ENCODE measurements at regions not wholly inside any gene's neighbourhood (a gene's known extent, or its start where the extent isn't known, plus 50 kb on each side); places are given as distances from the start of the nearest gene placed in this dataset.
A peak's percentile ranks its signal among the peaks of the same experiment; 100 is the strongest.

DNA sequence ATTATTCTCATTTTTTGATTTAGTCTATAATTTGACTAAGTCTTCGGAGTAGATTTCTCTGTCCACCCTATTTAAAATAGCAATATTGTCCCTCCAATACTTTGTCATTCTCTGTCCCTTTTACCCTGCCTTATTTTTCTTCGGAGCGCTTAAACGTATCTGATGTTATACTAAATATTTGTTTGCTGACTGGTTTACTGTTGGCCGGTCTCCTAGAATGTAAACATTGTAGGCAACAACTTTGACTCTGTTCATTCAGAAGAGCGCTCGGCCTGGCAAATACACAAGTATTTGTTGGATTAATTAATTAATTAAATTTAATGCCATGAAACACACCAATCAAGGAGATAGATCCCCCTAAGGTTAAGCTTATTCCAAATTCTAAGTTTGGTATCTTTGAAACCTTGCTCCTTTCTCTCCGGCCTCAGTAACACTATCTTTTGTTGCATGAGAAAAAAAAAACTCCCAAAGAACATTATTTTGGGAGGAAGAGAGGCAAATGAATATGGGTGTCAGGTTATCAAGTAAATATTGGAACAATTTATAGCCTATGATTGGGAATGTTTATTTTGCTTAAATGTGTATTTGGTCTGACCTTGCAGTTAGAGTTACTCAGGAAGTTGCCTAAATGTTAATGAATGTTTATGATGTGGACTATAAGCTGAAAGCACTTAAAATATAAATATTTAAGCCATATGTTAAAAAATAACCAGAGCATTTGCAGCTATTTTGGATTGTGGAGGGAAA, 231.1 kb downstream of the SOX4 start:
- peak; percentile 29 for DNase-seq

DNA sequence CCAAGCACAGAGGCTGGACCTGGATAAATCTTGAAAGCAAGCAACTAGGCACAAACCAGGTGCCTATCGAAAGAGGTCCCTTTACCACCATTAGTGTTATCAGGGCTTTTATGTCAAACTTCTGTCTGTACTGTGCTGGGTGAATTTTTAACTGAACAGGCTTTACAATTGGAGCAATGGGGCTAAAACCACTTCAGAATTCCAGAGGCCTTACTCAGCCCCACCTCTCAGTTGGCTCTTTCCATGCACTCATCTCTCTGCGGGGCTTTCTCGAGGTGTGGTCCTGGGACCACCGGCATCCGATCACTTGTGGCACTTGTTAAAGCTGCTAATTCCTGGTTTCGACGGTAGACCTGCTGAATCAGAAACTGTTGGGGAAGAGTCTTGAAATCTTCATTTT, 232.5 kb downstream of the SOX4 start:
- DNase-seq = no peak

DNA sequence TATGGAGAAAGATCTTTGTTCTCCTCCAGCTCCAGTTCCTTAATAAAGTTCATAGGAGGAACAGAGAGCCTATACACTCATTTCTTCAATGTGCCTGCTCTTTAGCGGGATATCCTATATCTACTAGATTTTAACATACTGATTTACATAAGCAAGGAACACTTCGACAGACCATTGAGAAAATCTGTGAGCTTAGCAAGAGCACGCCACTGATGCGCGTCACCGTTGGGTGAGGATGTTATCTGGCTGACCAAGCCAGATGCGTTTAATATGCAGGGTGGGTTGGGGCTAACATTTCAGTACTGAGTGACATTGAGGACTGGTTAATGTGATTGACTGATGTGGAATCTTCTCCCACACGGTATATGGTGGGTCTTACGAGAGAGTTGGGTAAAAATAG, 233.4 kb downstream of the SOX4 start:
- no peak for DNase-seq

DNA sequence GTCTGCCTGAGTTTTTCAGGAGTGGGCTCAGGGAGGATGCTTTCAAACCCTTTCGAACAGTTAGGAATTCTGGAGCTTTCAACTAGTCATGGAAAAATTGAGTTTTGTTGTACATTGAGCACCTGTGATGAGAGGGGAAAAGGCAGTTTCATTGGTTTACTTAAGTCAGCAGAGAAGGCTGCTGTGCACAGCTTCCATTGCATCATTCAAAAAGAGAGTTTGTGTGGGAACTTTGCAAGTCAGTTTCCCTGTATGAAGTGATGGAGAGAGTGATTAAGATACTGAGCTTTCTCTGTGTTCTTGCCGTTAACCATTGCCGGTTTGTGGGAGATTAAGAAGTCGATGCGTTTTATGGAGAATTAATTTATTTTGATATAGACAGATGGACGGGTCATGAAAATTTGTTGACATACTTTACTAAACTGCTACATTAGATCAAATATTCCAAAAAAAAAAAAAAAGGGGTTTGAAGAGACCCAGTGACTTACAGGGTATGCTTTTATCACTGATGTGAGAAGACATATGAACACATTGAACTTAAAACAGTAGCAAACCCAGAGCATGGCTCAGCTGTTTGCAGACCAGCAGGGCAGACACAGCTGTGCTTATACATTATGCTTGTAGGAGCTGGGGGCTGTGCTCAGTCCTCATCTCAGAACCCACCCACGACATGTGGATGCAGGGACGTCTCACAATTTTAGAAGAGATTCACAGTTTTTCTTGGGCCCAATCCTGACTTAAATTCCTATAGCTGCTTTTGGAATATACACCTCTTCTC, 234.1 kb downstream of the SOX4 start:
- no peak for DNase-seq

DNA sequence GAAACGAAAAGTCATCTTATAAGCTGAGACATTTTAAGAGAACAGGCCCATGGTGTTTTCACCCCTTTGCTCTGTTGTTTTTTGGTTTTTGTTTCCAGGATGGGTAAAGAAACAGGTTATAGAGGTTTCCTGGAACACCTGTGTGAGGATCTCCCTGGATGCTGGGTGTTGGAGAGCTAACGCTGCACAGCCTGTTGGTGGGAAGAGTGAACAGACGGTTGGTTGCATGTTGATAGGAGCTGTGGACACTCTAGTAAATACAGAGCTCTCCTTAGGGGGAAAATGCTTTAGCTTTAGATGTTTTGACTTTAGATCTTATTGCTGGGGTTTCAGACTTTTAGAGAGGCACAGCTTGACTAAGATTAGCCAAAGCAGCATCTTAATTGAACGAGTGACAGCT, 235.2 kb downstream of the SOX4 start:
- DNase-seq = no peak

DNA sequence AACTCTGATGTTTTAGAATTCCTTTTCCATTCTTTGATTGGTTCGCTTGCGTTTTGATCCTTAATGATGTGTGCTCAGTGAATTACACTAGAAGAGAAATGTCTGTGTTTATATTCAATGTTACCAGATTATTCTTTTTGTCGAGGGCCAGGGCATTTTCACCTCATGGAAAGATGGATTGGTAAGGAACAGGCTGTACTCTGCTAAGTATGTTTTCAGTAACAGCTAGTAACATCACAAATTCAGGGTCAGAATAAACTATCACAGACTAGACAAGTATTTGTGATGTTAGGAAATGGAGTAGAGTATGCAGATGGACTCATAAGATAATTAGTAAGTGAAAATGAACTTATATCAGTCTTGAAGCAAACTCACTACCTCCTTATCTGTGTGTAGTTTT, 235.6 kb downstream of the SOX4 start:
- no peak for DNase-seq

DNA sequence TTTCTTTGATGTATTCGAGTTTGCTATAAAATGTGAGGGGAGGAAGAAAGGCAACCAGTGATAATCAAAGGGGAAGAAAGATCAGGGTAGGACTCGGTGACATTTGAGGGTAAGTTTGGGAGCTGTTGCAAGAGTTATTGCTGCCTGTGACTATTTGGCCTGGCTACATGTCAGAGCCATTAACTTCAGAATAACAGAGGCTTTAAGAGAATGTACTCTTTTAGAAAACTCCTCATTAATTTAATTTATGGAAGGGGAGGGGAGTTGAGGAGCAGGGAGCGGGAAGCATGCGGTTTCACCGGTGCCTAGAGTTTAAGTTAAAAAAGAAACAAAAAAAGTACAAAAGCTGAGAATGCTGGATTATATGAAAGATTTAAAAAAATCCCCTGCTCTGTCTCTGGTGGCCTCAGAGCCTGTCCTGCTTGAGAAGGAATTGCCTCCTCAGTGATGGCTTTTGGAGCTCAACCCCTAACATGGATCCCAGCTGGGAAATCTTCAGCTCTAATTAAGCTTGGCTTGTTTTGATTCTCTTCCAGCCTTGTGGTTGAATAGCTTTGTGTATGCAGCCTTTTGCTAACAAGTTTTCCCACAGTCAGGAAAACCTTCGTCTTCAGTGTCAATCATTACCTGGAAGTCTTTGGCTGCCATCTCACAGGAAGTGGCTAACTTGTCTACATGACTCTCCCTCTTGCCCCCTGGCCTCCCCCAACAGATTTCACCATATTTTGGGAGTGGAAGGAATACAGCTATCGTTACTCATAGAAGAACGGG, 238.2 kb downstream of the SOX4 start:
- DNase-seq = no peak

DNA sequence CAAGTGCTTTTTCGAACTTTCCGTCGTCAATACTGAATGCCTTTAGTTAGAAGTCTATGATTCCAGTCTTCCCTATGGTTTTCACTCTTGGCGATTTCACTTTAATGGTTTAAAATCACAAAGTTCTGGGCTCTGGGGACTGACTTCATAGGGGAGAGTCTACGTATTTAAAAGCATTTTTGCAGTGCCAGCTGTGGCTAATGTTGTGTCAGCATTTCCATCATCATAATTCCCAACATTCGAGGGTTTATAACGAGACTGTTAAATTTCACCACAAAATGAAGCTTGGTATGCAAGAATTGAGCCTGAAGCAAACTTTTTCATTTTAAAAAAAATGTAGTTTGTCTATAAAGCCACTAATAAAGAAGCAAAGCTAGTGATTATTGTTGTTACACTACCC, 242.7 kb downstream of the SOX4 start:
- DNase-seq = no peak

DNA sequence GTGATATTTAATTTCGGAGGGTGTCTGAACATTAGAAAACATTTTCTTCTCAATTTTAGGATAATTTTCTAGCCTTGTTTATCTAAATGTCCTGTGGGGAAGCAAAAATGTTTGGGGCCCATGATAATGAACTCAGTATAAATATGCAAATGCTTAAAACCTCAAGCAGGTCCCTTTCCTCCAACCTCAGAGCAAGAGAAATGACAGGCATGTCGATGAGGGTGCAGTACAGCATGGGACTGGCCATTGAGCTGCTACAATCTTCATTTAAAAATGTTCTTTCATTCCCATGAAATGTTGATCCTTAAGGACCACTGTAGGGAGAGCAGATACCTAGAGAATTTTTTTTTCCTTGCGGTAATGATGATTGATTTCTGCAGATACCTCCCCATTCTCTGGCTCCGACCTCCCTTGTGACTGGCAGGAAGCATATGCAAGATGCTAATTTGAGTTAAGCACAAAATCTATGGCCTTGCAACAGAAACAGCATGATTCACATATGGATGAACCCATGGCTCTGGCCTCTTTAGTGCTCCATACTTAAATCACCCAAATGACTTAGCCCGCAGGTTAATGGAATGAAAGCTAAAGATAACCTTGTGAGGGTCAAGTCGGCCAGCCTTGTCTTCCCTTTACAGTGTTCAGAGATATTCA, 243.3 kb downstream of the SOX4 start:
- no peak for DNase-seq

DNA sequence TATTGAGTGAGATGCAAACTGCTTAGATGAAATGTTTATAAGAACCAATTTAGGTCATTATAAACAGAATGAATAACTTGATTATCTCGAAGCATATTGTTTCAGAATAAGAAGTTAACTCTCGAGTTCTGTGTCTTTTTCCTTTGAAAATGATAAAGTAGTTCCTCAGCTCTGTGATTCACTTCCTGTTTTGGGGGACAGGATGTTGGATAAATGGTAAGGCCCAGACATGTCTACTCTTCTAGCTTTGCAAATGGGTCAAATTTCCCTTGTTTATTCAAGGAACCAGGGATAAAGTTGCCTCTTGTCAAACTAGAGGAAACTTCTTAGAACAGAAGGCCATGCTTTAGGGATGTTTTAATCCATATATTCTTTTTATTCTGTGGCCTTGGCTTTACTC, 246.9 kb downstream of the SOX4 start:
- no peak for DNase-seq

DNA sequence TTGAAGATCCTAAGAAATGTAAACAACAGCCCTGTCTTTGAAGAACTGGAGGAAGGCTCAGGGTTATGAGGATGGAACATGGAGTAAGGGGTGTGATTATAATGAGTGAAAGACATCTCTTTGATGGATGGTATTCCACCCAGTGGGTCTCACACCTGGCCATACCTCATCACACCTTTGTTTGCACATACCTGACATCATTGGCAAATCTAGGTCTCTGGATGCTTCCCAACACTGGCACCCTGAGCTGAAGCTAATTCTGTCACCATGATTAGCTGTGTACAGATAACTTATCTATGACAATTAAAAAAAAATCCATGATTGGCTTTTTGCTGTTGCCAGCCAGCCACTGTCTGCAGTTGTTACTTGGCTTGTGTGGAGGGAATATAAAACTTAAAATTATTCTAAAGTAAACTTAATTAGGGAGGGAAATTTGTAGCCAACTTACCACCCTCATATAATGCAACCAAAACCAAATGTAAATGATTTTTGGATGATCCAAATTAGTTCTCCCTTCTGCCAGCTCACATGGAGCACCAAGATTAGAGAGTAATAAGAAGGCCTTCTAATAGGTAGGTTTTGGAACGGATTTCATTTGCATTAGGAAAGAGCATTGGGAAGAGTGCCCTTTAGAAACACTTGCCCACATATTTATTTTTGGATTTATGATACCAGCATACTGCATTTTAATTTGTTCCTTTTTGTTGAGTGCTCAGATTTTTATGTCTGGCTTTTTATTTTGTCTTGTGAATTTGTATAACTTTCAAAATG, 249.5 kb downstream of the SOX4 start:
- DNase-seq = no peak

DNA sequence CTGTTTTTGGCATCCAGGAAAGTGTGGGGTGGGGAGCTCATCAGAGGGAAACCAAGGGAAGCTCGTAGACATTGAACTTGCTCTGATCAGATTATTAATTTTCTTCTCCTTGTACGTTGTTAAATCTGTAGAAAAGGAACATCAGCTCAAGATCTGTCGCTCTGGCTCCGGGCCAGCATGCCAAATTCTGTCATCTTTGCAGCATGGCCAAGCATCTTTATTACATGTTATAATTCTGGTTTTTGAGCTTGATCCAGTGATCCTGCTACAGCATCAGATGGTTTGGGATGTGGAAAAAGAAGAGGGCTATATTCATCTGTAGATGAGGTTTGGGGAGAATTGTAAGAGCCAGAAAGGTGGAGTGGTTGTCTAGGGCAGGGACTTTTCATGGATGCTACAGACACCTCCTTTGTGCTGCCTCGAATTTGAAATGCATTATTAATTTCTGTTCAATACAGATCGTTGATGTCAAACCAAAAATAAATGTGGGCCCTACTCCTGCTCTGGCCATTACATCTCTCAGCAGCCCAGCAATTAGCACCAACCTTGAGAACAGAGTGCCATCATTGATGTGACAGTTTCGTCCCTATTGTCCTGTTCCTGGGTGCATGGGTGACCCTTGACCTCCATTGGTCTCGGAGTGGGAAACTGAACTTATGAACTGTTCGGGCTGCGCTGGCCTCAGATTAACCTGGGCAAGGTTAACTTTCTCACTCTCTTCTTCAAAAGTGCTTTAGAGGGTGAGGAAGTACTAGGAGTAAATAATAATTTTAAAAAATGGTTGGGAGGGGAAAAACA, 250.8 kb downstream of the SOX4 start:
- no peak for DNase-seq

DNA sequence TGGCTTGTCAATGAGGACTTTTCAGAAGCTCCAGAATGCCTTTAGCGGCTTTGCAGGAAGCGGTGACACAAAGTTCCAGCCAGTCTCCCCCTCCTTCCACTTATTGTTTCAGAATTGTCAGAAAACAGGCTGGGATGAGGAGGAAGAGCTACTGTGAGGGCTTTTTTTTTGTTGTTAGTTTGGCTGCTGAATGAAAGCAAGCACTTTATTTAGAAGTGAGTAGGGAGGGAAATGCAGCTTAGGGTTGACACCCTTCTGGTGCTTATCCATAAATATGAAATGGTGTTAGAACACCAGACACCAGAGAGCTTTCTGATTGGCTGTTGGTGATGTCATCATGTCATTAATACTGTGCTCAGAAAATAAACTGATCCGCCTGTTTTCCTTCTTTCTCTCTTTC, 251.5 kb downstream of the SOX4 start:
- DNase-seq = no peak

DNA sequence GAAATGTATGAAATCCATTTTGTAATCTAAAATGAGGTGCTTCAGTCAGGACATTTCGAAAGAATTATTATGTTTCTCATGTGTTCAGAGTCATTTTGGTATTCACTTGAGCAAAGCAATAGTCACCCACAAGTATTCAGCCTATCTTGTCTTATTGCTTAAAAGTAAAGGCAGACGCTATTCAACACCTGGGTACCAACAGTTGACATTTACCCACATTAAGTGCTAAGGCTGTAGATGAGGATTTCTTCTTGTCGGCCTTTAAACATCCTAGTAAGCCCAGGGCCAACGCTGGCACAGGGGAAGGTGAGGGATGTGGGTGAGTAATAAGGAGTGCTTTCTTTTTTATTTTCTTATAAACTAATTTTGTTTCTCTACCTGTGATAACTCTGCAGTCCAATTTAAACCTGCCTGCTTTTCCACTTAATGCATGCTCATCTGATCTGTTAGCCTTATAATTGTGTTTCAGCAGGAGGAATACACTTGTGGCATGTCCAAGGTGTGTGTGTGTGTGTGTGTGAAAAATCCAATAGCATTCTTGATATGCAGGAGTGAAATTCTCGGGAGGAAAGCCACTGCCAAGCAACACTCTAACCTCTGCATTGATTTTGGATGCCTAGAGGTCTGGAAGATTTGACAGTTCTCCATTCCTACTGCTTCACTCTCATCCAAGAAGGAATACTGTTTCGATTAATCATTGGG, 252.0 kb downstream of the SOX4 start:
- no peak for DNase-seq

DNA sequence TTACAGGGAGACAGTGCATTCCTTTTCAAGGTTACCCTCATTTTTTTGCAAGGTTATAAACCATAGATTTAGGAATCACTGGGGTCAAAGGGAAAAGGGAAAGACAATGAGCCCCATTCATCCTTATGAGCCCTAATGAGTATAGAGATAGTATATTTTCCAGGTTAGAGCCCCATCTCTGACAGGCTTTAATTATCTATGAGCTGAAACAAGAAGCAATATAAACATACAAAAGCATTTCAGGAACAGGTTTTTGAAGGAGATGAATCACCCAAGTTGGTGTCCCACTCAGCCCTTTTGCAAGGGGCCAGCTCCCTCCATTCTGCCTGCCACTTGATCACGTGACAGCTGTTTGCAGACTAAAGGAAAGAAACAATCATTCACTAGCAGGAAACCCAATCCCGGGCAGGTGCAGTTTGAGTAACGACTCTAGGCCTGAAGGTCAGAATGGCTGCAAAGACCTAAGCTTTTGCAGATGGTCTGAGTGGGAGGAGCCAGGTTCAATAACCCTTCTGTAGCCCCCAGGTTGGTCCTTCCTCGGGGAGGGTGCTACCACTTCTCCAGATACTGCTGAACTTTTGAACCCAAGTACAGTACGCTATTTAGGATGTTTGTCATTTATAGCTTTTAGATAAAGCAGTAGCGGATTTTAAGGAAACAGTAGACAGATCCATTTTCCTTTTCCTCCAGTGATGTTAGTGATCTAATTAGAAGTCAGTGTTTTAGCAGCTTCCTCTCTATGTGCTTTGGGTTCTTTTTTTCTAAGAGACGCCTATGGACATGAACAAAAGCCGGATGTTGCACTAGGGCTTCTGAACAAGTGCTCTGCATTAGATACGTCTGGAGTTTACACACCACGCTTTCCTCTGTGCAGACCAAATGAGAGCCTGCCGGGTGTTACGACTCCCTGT, 253.2 kb downstream of the SOX4 start:
- DNase-seq = peak; percentile 86

DNA sequence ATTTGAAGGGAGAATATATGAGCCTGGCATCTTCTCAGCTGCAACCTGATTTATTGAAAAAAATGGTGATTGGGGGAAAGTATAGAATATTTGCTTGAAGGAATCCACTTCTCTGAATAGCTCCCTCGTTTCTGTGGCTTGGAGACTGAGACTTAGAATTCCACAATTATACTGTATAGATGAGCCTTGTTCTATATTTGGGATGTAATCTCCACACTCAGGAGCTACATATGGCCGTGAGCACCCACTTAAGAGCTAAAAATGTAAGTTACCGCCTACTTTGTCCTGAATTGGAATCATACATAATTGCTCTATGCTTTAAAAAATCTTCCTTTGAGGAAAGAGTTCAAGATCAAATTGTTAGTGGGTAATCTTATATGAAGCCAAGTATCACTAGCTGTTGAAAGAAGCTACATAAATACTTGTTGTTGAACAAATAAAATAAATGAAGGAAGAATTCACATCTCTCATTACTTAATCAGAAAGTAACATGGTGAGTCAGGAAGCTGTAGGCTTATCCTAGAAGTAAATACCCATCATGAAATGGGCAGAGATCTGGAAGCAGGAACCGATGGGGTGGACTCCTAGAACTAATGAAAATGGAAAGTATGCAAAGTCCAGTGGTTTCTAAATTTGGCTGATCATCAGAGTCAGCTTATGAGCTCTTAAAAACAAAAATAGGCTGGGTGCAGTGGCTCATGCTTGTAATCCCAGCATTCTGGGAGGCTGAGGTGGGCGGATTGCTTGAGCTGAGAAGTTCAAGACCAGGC, 254.3 kb downstream of the SOX4 start:
- no peak for DNase-seq

DNA sequence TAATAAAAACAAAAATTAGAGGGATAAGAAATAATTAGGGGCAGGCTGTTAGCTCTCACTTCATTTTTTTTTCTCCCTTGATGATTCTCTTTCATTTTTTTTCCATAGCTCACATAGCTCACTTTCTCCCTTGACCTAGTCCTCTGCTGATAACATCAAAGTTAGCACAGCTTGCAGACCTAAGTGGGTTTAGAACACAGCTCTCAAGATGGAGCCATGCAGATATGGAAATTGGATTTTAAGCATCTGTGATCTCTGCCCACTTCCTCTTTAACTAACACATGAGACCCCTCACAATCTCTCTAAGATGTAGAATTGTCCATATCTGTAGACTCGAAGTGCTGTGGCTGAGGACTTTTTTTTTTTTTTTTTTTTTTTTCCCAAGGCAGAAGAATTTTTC, 257.1 kb downstream of the SOX4 start:
- DNase-seq = no peak

DNA sequence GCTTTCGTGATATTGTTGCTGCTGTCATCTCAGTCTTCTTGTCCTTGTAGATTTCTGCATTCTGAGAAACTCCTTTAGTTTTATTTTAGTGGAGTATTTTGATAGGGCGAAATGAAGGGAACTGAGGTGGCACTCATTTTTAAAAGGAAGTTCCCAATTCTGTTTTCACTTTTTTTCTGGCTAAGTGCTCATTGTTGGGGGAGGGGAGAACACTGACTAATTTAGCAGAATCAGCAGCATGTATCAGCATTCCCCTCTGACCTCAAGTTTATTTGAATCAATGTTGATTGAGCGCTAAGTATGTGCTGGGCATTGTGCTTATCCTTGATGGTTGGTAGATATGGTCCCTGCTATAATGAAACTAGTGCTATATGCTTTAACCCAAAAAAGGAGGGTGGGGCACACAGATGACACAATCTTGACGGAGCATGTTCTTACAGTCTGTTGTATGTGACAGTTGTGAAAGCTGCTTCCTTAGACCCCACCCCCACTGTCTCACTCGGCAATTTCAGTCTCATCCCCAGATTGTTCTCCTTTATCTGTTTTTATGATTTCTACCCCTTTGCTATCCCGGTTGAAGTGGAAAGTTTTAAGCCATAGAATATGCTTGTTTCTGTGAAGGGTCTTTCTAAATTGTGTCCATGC, 262.4 kb downstream of the SOX4 start:
- no peak for DNase-seq

DNA sequence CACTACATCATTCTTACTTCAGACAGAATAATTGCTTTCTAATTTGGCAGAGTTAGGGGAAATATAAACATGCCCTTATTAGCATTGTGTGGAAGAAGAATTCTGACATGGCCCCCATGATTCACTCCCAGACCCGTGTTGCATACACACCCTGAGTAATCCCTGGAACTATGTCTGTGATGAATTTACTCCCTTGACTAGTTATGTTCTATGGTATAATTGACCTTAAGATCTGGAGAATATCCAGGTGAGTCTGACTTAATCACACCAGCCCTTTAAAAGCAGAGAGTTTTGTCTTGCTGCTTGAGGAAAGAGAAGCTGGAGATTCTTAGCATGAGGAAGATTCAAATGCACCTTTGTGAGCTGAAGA, 262.9 kb downstream of the SOX4 start:
- DNase-seq = no peak
